ENCODE measurements at regions not wholly inside any gene's neighbourhood (a gene's known extent, or its start where the extent isn't known, plus 50 kb on each side); places are given as distances from the start of the nearest gene placed in this dataset.

DNA sequence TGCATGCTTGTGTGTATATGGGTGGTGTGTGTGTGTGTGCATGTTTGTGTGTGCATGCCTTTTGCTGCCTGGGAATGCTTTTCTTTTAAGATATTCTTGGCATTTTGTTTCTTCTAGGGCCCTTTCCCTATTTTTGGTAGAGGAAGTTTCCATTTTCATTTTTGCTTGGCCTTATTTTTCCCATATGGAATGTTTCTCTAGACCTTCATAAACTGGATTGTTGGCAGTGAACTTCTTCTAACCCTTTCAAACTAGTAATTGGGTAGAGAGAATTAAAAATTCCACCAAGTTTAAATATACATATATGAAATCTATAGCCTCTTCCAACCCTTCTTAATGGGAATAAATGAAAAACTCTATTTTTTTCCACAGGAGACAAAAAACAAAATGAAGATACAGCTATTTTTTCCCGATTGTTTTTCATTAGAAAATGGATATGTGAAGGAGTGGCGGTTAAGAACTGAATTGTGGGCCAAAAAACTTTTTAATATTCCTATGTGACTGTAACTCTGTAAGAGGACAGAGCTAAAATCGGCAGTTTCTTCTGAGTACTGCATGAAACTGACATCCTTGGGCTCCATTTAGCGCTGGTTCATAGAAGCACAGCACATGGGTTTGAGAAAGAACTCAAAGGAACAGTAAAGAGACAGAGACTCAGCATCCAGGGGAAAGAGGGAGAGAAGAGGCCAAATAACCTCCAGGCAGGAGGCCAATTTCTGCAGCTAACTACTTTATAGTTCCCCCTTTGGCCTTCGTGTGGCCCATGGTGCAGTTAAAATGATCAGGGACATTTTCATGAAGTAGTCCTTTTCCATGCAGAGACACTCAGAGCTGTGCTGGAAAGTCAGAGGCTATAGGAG lies 102.1 kb downstream of the TMEM170B start:
- H3K27me3 ChIP-seq, result no peaks in the 10 kb centered on the region
- DNase-seq, result no peak
- H3K4me1 ChIP-seq (replicated peaks in 1 of 2), result no peaks in the 10 kb centered on the region
- intact Hi-C loops (cut with DNase I), result no loop called here
- WGBS, 4 donors, result 84 to 85% (median 85%) methylated on average over 5 of the region's 5 CpGs
- no peak for TF ChIP-seq POLR2A (IDR thresholded peaks at IDR 0.05)
- TF ChIP-seq, protein P1, sequence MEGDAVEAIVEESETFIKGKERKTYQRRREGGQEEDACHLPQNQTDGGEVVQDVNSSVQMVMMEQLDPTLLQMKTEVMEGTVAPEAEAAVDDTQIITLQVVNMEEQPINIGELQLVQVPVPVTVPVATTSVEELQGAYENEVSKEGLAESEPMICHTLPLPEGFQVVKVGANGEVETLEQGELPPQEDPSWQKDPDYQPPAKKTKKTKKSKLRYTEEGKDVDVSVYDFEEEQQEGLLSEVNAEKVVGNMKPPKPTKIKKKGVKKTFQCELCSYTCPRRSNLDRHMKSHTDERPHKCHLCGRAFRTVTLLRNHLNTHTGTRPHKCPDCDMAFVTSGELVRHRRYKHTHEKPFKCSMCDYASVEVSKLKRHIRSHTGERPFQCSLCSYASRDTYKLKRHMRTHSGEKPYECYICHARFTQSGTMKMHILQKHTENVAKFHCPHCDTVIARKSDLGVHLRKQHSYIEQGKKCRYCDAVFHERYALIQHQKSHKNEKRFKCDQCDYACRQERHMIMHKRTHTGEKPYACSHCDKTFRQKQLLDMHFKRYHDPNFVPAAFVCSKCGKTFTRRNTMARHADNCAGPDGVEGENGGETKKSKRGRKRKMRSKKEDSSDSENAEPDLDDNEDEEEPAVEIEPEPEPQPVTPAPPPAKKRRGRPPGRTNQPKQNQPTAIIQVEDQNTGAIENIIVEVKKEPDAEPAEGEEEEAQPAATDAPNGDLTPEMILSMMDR (IDR thresholded peaks at IDR 0.05), result no peak
- H3K36me3 ChIP-seq (replicated peaks in 1 of 2), result no peaks in the 10 kb centered on the region
- no peaks in the 10 kb centered on the region for H3K9me3 ChIP-seq (replicated peaks in 1 of 3)
- H3K27ac ChIP-seq, result no peak overlapping the region
- H3K4me3 ChIP-seq, result no peak overlapping the region

DNA sequence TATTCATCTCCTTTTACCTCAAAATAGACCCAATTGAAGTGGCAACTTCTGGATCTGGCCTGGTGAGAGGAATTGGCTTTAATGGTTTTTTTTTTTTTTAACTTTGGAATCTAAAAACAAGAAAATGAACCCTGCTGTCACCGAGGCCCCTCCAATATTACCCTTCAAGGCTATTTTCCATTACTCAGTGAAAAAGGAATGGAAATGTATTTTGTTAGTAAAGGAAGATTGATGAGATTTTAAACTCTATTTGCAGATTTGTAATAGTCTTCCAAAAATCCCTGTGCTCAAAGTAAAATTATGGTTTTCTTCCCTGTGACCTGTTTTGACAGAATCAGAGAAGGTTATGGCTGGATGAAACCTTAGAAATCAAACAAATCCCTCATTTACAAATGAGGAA lies 102.9 kb downstream of the TMEM170B start:
- TF ChIP-seq, protein P1 (IDR thresholded peaks at IDR 0.05), result no peak
- no peak for TF ChIP-seq POLR2A (IDR thresholded peaks at IDR 0.05)
- no peak overlapping the region for H3K27ac ChIP-seq
- no peaks in the 10 kb centered on the region for H3K9me3 ChIP-seq (replicated peaks in 1 of 3)
- WGBS, 4 donors, result 50 to 85% (median 66%) methylated on average over 1 of the region's 1 CpG
- intact Hi-C loops (cut with DNase I), result no loop called here
- no peak for DNase-seq
- H3K36me3 ChIP-seq (replicated peaks in 1 of 2), result no peaks in the 10 kb centered on the region
- H3K27me3 ChIP-seq, result no peaks in the 10 kb centered on the region
- H3K4me1 ChIP-seq (replicated peaks in 1 of 2), result no peaks in the 10 kb centered on the region
- no peak overlapping the region for H3K4me3 ChIP-seq

GRCh38 chr6:11644071-11644470 lies 106.5 kb downstream of the TMEM170B start:
- 90 to 100% (median 99%) methylated on average over 2 of the region's 2 CpGs for WGBS, 4 donors
- no peaks in the 10 kb centered on the region for H3K9me3 ChIP-seq (replicated peaks in 1 of 3)
- H3K27ac ChIP-seq, result no peak overlapping the region
- H3K27me3 ChIP-seq, result no peaks in the 10 kb centered on the region
- H3K4me3 ChIP-seq, result no peak overlapping the region
- intact Hi-C loops (cut with DNase I), result no loop called here
- TF ChIP-seq, protein P1 (IDR thresholded peaks at IDR 0.05), result no peak
- no peak for DNase-seq
- no peaks in the 10 kb centered on the region for H3K36me3 ChIP-seq (replicated peaks in 1 of 2)
- no peaks in the 10 kb centered on the region for H3K4me1 ChIP-seq (replicated peaks in 1 of 2)

- TF ChIP-seq, protein P1 (IDR thresholded peaks at IDR 0.05), result no peak
- TF ChIP-seq POLR2A (IDR thresholded peaks at IDR 0.05), result no peak
- H3K27ac ChIP-seq, result no peak overlapping the region
- no peak overlapping the region for H3K4me3 ChIP-seq
- H3K36me3 ChIP-seq (replicated peaks in 1 of 2), result no peaks in the 10 kb centered on the region
- no peaks in the 10 kb centered on the region for H3K27me3 ChIP-seq
- H3K9me3 ChIP-seq (replicated peaks in 1 of 3), result no peaks in the 10 kb centered on the region
- intact Hi-C loops (cut with DNase I), result no loop called here
- WGBS, 4 donors, result 87 to 93% (median 89%) methylated on average over 4 of the region's 4 CpGs
- H3K4me1 ChIP-seq (replicated peaks in 1 of 2), result no peaks in the 10 kb centered on the region
- DNase-seq, result no peak
Observed at GRCh38 chr6:11644601-11645000, 107.1 kb downstream of the TMEM170B start.

Measured in adrenal gland (tissue), 9 donors.